ENCODE measurements at regions not wholly inside any gene's neighbourhood (a gene's known extent, or its start where the extent isn't known, plus 50 kb on each side); places are given as distances from the start of the nearest gene placed in this dataset.

- Histone ChIP-seq H2BK120ac (replicated peaks; ENCODE audit: low read depth, low read length) (no peak overlapping the region), H4K91ac (replicated peaks; ENCODE audit: insufficient read length, low read length) (no peak overlapping the region), H3K9ac (replicated peaks in 1 of 4; ENCODE audit: extremely low read depth in 1 of 4, low read depth in 3 of 4, low read length in 3 of 4) (no peak overlapping the region), H3K4me3 (ENCODE audit: extremely low read depth in 1 of 4, insufficient read depth in 2 of 4, low read depth in 3 of 4, low read length in 4 of 4) (no peak overlapping the region), H3K14ac (ENCODE audit: insufficient read length) (no peak overlapping the region), H4K5ac (ENCODE audit: insufficient read length, low read depth, low read length) (no peak overlapping the region), H3K23ac (ENCODE audit: insufficient read length) (no peak overlapping the region), H3K56ac (replicated peaks; ENCODE audit: insufficient read length, low read depth, low read length) (no peak overlapping the region), H3K27me3 (replicated peaks in 1 of 4; ENCODE audit: control insufficient read depth in 3 of 4, extremely low read depth in 1 of 4, insufficient read depth in 3 of 4, low read length in 3 of 4) (no peaks in the 10 kb centered on the region), H3K4me1 (replicated peaks in 1 of 4; ENCODE audit: control insufficient read depth in 3 of 4, insufficient read depth in 4 of 4, low read length in 3 of 4) (no peaks in the 10 kb centered on the region), H3K36me3 (ENCODE audit: control insufficient read depth in 2 of 4, insufficient read depth in 4 of 4, low read length in 3 of 4) (no peaks in the 10 kb centered on the region), H2AFZ (ENCODE audit: low read length) (no peak overlapping the region), H3K79me1 (ENCODE audit: low read depth, low read length) (no peaks in the 10 kb centered on the region), H3K4ac (replicated peaks; ENCODE audit: insufficient read length, low read depth, low read length) (no peak overlapping the region), H2AK5ac (ENCODE audit: low read depth, low read length) (no peak overlapping the region), H3K18ac (ENCODE audit: extremely low read depth, low read length) (no peak overlapping the region), H3K23me2 (ENCODE audit: low read depth, low read length) (peaks cover 2% of the 10 kb centered on the region; the same call in 1 of the 2 replicates), H3K79me2 (ENCODE audit: control insufficient read depth in 1 of 2, insufficient read depth in 2 of 2, low read length in 2 of 2) (no peaks in the 10 kb centered on the region), H3K4me2 (ENCODE audit: insufficient read depth in 1 of 2, low read depth in 2 of 2, low read length in 2 of 2) (no peak overlapping the region), H2BK5ac (ENCODE audit: low read depth, low read length) (no peak overlapping the region), H4K20me1 (replicated peaks in 1 of 2; ENCODE audit: control insufficient read depth in 1 of 2, insufficient read depth in 2 of 2, low read length in 2 of 2) (no peaks in the 10 kb centered on the region), H2BK15ac (ENCODE audit: low read length) (no peak overlapping the region), H4K8ac (ENCODE audit: extremely low read depth, insufficient read depth, low read length) (no peak overlapping the region), H3K27ac (ENCODE audit: low read depth, low read length) (no peak overlapping the region), H2BK12ac (ENCODE audit: low read depth, low read length) (no peak overlapping the region), H2BK20ac (ENCODE audit: low read length) (no peak overlapping the region), H3K9me3 (ENCODE audit: insufficient read depth in 2 of 2, low read depth in 1 of 2, low read length in 1 of 2) (no peaks in the 10 kb centered on the region)
- 87% methylated on average over 4 of the region's 4 CpGs; no CpG with 5 or more reads in 1 of the 2 experiments for WGBS, 2 experiments (ENCODE audit: extremely low coverage in 1 of 2, insufficient coverage in 1 of 2, insufficient read length in 1 of 2, insufficient replicate concordance in 2 of 2, low coverage in 1 of 2, low lambda C conversion rate in 2 of 2, missing lambda C conversion rate in 1 of 2)
- FAIRE-seq (no peak), DNase-seq (ENCODE audit: low read depth in 1 of 2, low spot score in 2 of 2) (no peak)
- ChIA-PET CTCF (ENCODE audit: partially characterized antibody) (interaction anchor here (0.6 to 4.1 kb wide), 6 partner anchors 12 to 392 kb away, joined by 3 to 23 read pairs (median 3); no protein-coding TSS in a partner anchor), POLR2A (ENCODE audit: partially characterized antibody) (no interaction called here)
- TF ChIP-seq EP300 (IDR thresholded peaks at IDR 0.05; ENCODE audit: borderline replicate concordance in 1 of 2, low read depth in 2 of 2, low read length in 2 of 2) (no peak), TCF12 (IDR thresholded peaks at IDR 0.05; ENCODE audit: low read depth, low read length) (no peak), CBX8 (IDR thresholded peaks at IDR 0.05; ENCODE audit: borderline replicate concordance, low read depth, low read length) (no peak), EGR1 (IDR thresholded peaks at IDR 0.05; ENCODE audit: borderline replicate concordance, low read depth, low read length) (no peak), E2F6 (IDR thresholded peaks at IDR 0.05) (no peak), SP2 (IDR thresholded peaks at IDR 0.05; ENCODE audit: low read length) (no peak), ATF3 (IDR thresholded peaks at IDR 0.05; ENCODE audit: insufficient read depth, low read depth, low read length) (no peak), TEAD4 (IDR thresholded peaks at IDR 0.05; ENCODE audit: low read depth, low read length) (no peak), MAFK (IDR thresholded peaks at IDR 0.05; ENCODE audit: low read depth, low read length) (no peak), RBBP5 (IDR thresholded peaks at IDR 0.05; ENCODE audit: borderline replicate concordance, low read depth, low read length) (no peak)
Observed at GRCh38 chr2:122203523-122203922, 448.1 kb downstream of the TSN start.
